Lower leg skin (tissue), 3 donors: ENCODE measurements at regions not wholly inside any gene's neighbourhood (a gene's known extent, or its start where the extent isn't known, plus 50 kb on each side); places are given as distances from the start of the nearest gene placed in this dataset.

Source experiments
- POLR2A ChIP-seq, 2 donors: fragments of 450-650 bp; IDR thresholded peaks; one replicate each; pipeline ENCODE4 v1.6.1; 2016 to 2017; ENCODE audit warnings: antibody characterized with exemption in 2 of 2, mild to moderate bottlenecking in 1 of 2, moderate library complexity in 1 of 2
- TF ChIP-seq, protein P1 (sequence below), 3 donors: fragments of 450-650 bp; IDR thresholded peaks; one replicate each; pipeline ENCODE4 v1.5.1; 2016; ENCODE audit warnings: antibody characterized with exemption in 3 of 3, mild to moderate bottlenecking in 3 of 3, moderate library complexity in 2 of 3

DNA sequence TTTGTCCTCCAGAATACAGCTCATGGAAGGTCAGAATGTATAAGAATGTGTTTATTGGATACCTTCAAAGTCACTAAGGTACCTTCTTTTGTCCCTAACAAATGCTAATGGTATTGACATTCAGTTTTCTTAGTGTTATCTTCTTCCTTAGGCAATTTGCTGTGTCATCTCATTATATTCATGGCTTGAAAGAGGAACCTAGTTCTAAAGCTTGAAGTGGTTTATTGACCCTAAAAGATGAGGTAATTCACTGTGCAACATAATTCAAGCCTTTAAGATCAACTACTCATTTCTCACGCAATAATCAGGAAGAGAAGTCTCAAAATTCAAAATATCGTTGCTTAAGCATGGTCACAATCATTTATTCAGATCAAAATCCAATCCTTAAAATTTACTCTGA is 342.7 kb upstream of the RIOK2 start:
- TF ChIP-seq, protein P1, sequence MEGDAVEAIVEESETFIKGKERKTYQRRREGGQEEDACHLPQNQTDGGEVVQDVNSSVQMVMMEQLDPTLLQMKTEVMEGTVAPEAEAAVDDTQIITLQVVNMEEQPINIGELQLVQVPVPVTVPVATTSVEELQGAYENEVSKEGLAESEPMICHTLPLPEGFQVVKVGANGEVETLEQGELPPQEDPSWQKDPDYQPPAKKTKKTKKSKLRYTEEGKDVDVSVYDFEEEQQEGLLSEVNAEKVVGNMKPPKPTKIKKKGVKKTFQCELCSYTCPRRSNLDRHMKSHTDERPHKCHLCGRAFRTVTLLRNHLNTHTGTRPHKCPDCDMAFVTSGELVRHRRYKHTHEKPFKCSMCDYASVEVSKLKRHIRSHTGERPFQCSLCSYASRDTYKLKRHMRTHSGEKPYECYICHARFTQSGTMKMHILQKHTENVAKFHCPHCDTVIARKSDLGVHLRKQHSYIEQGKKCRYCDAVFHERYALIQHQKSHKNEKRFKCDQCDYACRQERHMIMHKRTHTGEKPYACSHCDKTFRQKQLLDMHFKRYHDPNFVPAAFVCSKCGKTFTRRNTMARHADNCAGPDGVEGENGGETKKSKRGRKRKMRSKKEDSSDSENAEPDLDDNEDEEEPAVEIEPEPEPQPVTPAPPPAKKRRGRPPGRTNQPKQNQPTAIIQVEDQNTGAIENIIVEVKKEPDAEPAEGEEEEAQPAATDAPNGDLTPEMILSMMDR (IDR thresholded peaks at IDR 0.05), result no peak
- TF ChIP-seq POLR2A (IDR thresholded peaks at IDR 0.05), result no peak
